Parathyroid adenoma (tissue), 2 donors: ENCODE measurements at regions not wholly inside any gene's neighbourhood (a gene's known extent, or its start where the extent isn't known, plus 50 kb on each side); places are given as distances from the start of the nearest gene placed in this dataset.

Experiments used
- H2AFZ ChIP-seq: fragments of 300-600 bp; sonication (generic); one replicate; pipeline ENCODE4 v1.7.0; 2017; ENCODE audit warnings: antibody characterized with exemption, mild to moderate bottlenecking
- H3K27ac ChIP-seq: fragments of 300-600 bp; sonication (generic); one replicate; pipeline ENCODE4 v1.7.0; 2017
- H3K27me3 ChIP-seq: fragments of 300-600 bp; sonication (generic); one replicate; pipeline ENCODE4 v1.7.0; 2017; ENCODE audit warnings: low read length; ENCODE audit not compliant: control insufficient read depth, insufficient read depth
- H3K36me3 ChIP-seq: fragments of 300-600 bp; sonication (generic); one replicate; pipeline ENCODE4 v1.7.0; 2017; ENCODE audit warnings: low read length; ENCODE audit not compliant: control insufficient read depth, insufficient read depth
- H3K4me1 ChIP-seq: fragments of 300-600 bp; sonication (generic); one replicate; pipeline ENCODE4 v1.7.0; 2017; ENCODE audit warnings: control low read depth
- H3K4me2 ChIP-seq: fragments of 300-600 bp; sonication (generic); one replicate; pipeline ENCODE4 v1.7.0; 2017; ENCODE audit warnings: low read length
- H3K4me3 ChIP-seq: fragments of 300-600 bp; sonication (generic); one replicate; pipeline ENCODE4 v1.7.0; 2017; ENCODE audit warnings: low read depth, low read length
- H3K79me2 ChIP-seq: fragments of 300-600 bp; sonication (generic); one replicate; pipeline ENCODE4 v1.7.0; 2017; ENCODE audit warnings: control low read depth
- H3K9ac ChIP-seq: fragments of 300-600 bp; sonication (generic); one replicate; pipeline ENCODE4 v1.7.0; 2017; ENCODE audit warnings: mild to moderate bottlenecking
- H3K9me3 ChIP-seq: fragments of 300-600 bp; sonication (generic); one replicate; pipeline ENCODE4 v1.7.0; 2017; ENCODE audit warnings: low read length; ENCODE audit not compliant: control insufficient read depth
- CTCF ChIP-seq: fragments of 300-600 bp; sonication (generic); IDR thresholded peaks from one replicate; pipeline ENCODE4 v1.7.0; 2017; ENCODE audit warnings: antibody characterized with exemption, mild to moderate bottlenecking
- donor health status: primary hyperparathyroidism.

- H3K9ac ChIP-seq = no peak overlapping the region
- H2AFZ ChIP-seq = peak overlapping the region; percentile 8
- H3K4me1 ChIP-seq = no peaks in the 10 kb centered on the region
- no peak overlapping the region for H3K27ac ChIP-seq
- no peaks in the 10 kb centered on the region for H3K79me2 ChIP-seq
- H3K9me3 ChIP-seq = no peaks in the 10 kb centered on the region
- no peak for TF ChIP-seq CTCF
- H3K4me2 ChIP-seq = no peak overlapping the region
- no peaks in the 10 kb centered on the region for H3K36me3 ChIP-seq
- H3K4me3 ChIP-seq = no peak overlapping the region
- H3K27me3 ChIP-seq = no peaks in the 10 kb centered on the region
These were observed 318.9 kb downstream of the HDGFL1 start for GRCh38 chr6:22888163-22888752.

- no peak overlapping the region for H3K27ac ChIP-seq
- no peaks in the 10 kb centered on the region for H3K27me3 ChIP-seq
These were observed 322.6 kb downstream of the HDGFL1 start for GRCh38 chr6:22891934-22892333.

GRCh38 chr6:22892452-22892851 is 323.1 kb downstream of the HDGFL1 start:
- Histone ChIP-seq H3K27ac (no peak overlapping the region), H3K4me1 (no peaks in the 10 kb centered on the region)
- TF ChIP-seq CTCF = no peak

More at GRCh38 chr6:22891934-22892333, 322.6 kb downstream of the HDGFL1 start:
- no peaks in the 10 kb centered on the region for H3K9me3 ChIP-seq
- no peak overlapping the region for H3K9ac ChIP-seq
- H3K4me1 ChIP-seq = no peaks in the 10 kb centered on the region
- H3K79me2 ChIP-seq = no peaks in the 10 kb centered on the region
- H2AFZ ChIP-seq = no peak overlapping the region
- no peak overlapping the region for H3K4me2 ChIP-seq
- H3K4me3 ChIP-seq = no peak overlapping the region
- no peak for TF ChIP-seq CTCF
- H3K36me3 ChIP-seq = no peaks in the 10 kb centered on the region

GRCh38 chr6:22896696-22897095 is 327.3 kb downstream of the HDGFL1 start:
- H3K36me3 ChIP-seq = no peaks in the 10 kb centered on the region
- H3K79me2 ChIP-seq = no peaks in the 10 kb centered on the region
- H3K9ac ChIP-seq = no peak overlapping the region
- H3K27ac ChIP-seq = no peak overlapping the region
- H3K9me3 ChIP-seq = no peaks in the 10 kb centered on the region
- no peak for TF ChIP-seq CTCF
- no peak overlapping the region for H3K4me3 ChIP-seq
- H2AFZ ChIP-seq = no peak overlapping the region
- H3K27me3 ChIP-seq = no peaks in the 10 kb centered on the region
- H3K4me2 ChIP-seq = no peak overlapping the region
- H3K4me1 ChIP-seq = no peaks in the 10 kb centered on the region

More at GRCh38 chr6:22892452-22892851, 323.1 kb downstream of the HDGFL1 start:
- H3K9ac ChIP-seq = no peak overlapping the region
- no peaks in the 10 kb centered on the region for H3K9me3 ChIP-seq
- no peak overlapping the region for H2AFZ ChIP-seq
- no peaks in the 10 kb centered on the region for H3K27me3 ChIP-seq
- no peaks in the 10 kb centered on the region for H3K79me2 ChIP-seq
- H3K36me3 ChIP-seq = no peaks in the 10 kb centered on the region
- no peak overlapping the region for H3K4me3 ChIP-seq
- H3K4me2 ChIP-seq = no peak overlapping the region

GRCh38 chr6:22899426-22899825 is 330.1 kb downstream of the HDGFL1 start:
- no peak overlapping the region for H3K27ac ChIP-seq
- no peak overlapping the region for H2AFZ ChIP-seq
- no peaks in the 10 kb centered on the region for H3K4me1 ChIP-seq
- H3K4me2 ChIP-seq = no peak overlapping the region
- H3K9ac ChIP-seq = no peak overlapping the region
- H3K79me2 ChIP-seq = no peaks in the 10 kb centered on the region
- no peak overlapping the region for H3K4me3 ChIP-seq
- no peaks in the 10 kb centered on the region for H3K36me3 ChIP-seq
- H3K9me3 ChIP-seq = no peaks in the 10 kb centered on the region
- H3K27me3 ChIP-seq = no peaks in the 10 kb centered on the region
- TF ChIP-seq CTCF = no peak
